GM12865 (cell line): ENCODE measurements at regions not wholly inside any gene's neighbourhood (a gene's known extent, or its start where the extent isn't known, plus 50 kb on each side); places are given as distances from the start of the nearest gene placed in this dataset.

ENCODE experiments used
- DNase-seq: peaks from one replicate; pipeline ENCODE4 v3.0.0; 2010; ENCODE audit warnings: low read depth
- H3K4me3 ChIP-seq: 2 replicates; pipeline ENCODE4 v1.5.1; 2011; ENCODE audit warnings: mild to moderate bottlenecking, low read depth, low read length, control low read depth
- CTCF ChIP-seq: IDR thresholded peaks from 2 replicates; pipeline ENCODE4 v1.5.1; 2011; ENCODE audit warnings: low read length, control low read depth, low read depth, inconsistent platforms; ENCODE audit not compliant: insufficient read depth; ENCODE audit errors: missing control alignments

DNA sequence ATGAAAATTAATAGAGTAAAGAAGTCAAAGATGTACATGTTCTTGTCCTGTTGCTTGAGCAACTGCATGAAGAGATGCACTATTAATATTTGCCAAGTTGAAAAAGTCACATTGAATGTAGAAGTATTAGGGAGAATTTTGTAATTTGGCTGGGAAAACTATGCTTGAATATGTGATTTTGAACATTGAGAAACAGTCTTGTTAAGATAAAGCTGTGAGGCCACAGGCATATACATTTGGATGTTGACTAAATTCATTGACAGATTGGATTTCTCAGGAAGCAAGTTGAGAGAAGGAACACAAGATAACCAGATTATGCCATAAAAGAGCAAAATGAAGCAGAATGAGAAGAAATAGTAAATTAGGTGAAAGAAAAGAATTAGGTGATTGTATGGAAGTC, 1777.5 kb upstream of the PCDH7 start:
- no peak overlapping the region for H3K4me3 ChIP-seq
- DNase-seq, result no peak
- no peak for TF ChIP-seq CTCF

DNA sequence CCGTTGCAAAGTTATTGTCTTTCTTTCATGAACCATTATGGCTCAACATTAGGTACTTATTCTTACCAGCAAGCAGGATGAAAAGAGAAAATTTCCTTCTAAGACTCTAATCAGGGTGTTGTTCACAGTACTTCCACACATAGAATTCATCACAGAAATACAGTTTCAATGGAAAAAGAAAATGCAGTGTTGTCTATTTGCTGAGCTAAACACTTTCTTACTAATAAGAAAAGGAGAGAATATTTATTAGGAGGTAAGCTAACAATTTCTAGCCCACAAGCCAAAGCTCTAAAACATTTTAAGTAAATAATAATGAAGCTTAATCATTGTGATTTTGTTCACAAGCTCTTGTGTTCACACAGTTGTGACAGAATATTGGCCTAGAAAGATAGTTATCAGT, 1772.8 kb upstream of the PCDH7 start:
- no peak for TF ChIP-seq CTCF
- DNase-seq, result no peak

GRCh38 chr4:28948501-28948900, 1771.7 kb upstream of the PCDH7 start:
- no peak for DNase-seq
- no peak overlapping the region for H3K4me3 ChIP-seq
- no peak for TF ChIP-seq CTCF

More for the DNA sequence above, 1772.8 kb upstream of the PCDH7 start:
- no peak overlapping the region for H3K4me3 ChIP-seq

GRCh38 chr4:28966982-28967381, 1753.2 kb upstream of the PCDH7 start:
- TF ChIP-seq CTCF, result no peak
- no peak overlapping the region for H3K4me3 ChIP-seq
- no peak for DNase-seq

GRCh38 chr4:28973587-28974350, 1746.4 kb upstream of the PCDH7 start:
- H3K4me3 ChIP-seq, result no peak overlapping the region
- no peak for TF ChIP-seq CTCF
- DNase-seq, result no peak

GRCh38 chr4:28976369-28976768, 1743.8 kb upstream of the PCDH7 start:
- TF ChIP-seq CTCF, result no peak
- no peak overlapping the region for H3K4me3 ChIP-seq
- no peak for DNase-seq

DNA sequence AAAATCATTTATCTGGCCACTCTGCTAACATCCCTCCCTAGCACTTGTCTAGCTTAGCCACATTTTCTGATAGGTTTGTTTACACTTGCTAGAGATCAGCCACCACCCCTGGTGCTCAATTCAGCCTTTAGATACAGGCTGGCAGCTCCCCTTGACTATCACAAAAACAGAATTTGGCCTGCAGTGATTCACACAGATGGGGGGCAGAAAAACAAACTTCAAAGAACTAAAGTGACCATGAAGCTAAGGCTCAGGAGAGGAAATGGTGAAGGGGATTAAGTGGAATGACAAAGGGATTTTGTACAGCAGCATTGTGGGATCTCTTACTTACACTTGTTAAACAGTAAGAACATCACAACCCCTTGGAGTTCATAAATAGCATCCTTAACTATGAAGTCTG, 1718.0 kb upstream of the PCDH7 start:
- no peak overlapping the region for H3K4me3 ChIP-seq
- DNase-seq, result no peak
- TF ChIP-seq CTCF, result no peak
